ENCODE measurements at regions not wholly inside any gene's neighbourhood (a gene's known extent, or its start where the extent isn't known, plus 50 kb on each side); places are given as distances from the start of the nearest gene placed in this dataset.

- DNase-seq = peak in 2 of 3 donors; percentile 23 to 35
These were observed 155.1 kb downstream of the SIPA1L2 start for GRCh38 chr1:232474826-232475225.

GRCh38 chr1:232473900-232474299 is 156.0 kb downstream of the SIPA1L2 start:
- DNase-seq = no peak

GRCh38 chr1:232473324-232473723 is 156.6 kb downstream of the SIPA1L2 start:
- DNase-seq = no peak

- DNase-seq = no peak
These were observed 157.4 kb downstream of the SIPA1L2 start for GRCh38 chr1:232472485-232473041.

GRCh38 chr1:232471250-232471649 is 158.7 kb downstream of the SIPA1L2 start:
- DNase-seq = peak in 2 of 3 donors; percentile 27 to 40

- no peak for DNase-seq
These were observed 159.2 kb downstream of the SIPA1L2 start for GRCh38 chr1:232470711-232471110.

- DNase-seq = no peak
These were observed 161.7 kb downstream of the SIPA1L2 start for GRCh38 chr1:232468249-232468648.

- DNase-seq = no peak
These were observed 162.7 kb downstream of the SIPA1L2 start for GRCh38 chr1:232467073-232467760.

GRCh38 chr1:232464325-232464724 is 165.6 kb downstream of the SIPA1L2 start:
- no peak for DNase-seq

- DNase-seq = no peak
These were observed 166.7 kb downstream of the SIPA1L2 start for GRCh38 chr1:232463225-232463624.

- no peak for DNase-seq
These were observed 167.7 kb downstream of the SIPA1L2 start for GRCh38 chr1:232462213-232462612.

GRCh38 chr1:232459826-232460225 is 170.1 kb downstream of the SIPA1L2 start:
- no peak for DNase-seq

GRCh38 chr1:232459087-232459486 is 170.8 kb downstream of the SIPA1L2 start:
- DNase-seq = no peak

GRCh38 chr1:232457595-232457994 is 172.3 kb downstream of the SIPA1L2 start:
- peak; percentile 60 to 69 (median 63) for DNase-seq

- peak in 1 of 3 donors; percentile 17 for DNase-seq
These were observed 173.2 kb downstream of the SIPA1L2 start for GRCh38 chr1:232456714-232457113.

GRCh38 chr1:232454227-232454886 is 175.6 kb downstream of the SIPA1L2 start:
- DNase-seq = no peak

GRCh38 chr1:232452736-232453440 is 177.0 kb downstream of the SIPA1L2 start:
- peak; percentile 22 to 68 (median 64) for DNase-seq

GRCh38 chr1:232452117-232452516 is 177.8 kb downstream of the SIPA1L2 start:
- DNase-seq = peak; percentile 47 to 73 (median 59)

GRCh38 chr1:232451506-232451905 is 178.4 kb downstream of the SIPA1L2 start:
- DNase-seq = no peak

- DNase-seq = no peak
These were observed 179.3 kb downstream of the SIPA1L2 start for GRCh38 chr1:232450615-232451014.

- no peak for DNase-seq
These were observed 182.8 kb downstream of the SIPA1L2 start for GRCh38 chr1:232447125-232447524.

- no peak for DNase-seq
These were observed 184.4 kb downstream of the SIPA1L2 start for GRCh38 chr1:232445361-232446106.

GRCh38 chr1:232443372-232443771 is 186.6 kb downstream of the SIPA1L2 start:
- no peak for DNase-seq

Data from suppressor macrophage treated with lipopolysaccharide for 1 hour (primary cell).